Kidney epithelial cell (primary cell): ENCODE measurements at regions not wholly inside any gene's neighbourhood (a gene's known extent, or its start where the extent isn't known, plus 50 kb on each side); places are given as distances from the start of the nearest gene placed in this dataset.

Experiments used
- DNase-seq: peaks from one replicate; pipeline ENCODE4 v3.0.0-alpha.2; 2010; ENCODE audit warnings: low read depth
- H3K27me3 ChIP-seq: 2 replicates; pipeline ENCODE4 v1.6.0; 2011; ENCODE audit warnings: low read length; ENCODE audit not compliant: control insufficient read depth, insufficient read depth
- H3K36me3 ChIP-seq: 2 replicates; pipeline ENCODE4 v1.5.1; 2011; ENCODE audit warnings: low read length; ENCODE audit not compliant: control insufficient read depth, insufficient read depth
- H3K4me3 ChIP-seq: 2 replicates; pipeline ENCODE4 v1.5.1; 2011; ENCODE audit warnings: low read depth, mild to moderate bottlenecking, control low read depth, low read length
- TF ChIP-seq, protein P1 (sequence below): IDR thresholded peaks from 2 replicates; pipeline ENCODE4 v1.5.1; 2011; ENCODE audit warnings: mild to moderate bottlenecking, moderate library complexity, low read length, control low read depth, inconsistent platforms; ENCODE audit not compliant: insufficient read depth, poor library complexity, severe bottlenecking

DNA sequence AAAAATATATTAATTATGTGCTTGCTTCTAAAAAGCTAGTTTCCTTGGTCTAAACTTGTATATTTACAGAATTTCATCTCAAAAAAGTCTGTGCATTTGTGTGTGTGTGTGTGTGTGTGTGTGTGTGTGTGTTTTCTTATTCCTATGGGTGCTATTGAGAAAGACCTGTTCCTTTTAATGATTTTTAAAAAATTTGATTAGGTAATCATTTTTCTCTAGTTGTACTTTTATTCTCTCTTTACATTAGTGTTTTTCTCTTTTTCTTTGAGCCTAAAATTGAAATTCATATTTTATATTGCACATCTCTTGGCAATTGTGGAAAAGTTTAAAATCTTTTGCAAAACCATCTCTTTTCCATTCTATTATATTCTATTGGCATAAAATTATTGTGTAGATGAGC is 690.4 kb upstream of the NDST4 start:
- H3K27me3 ChIP-seq = no peaks in the 10 kb centered on the region
- H3K4me3 ChIP-seq = no peak overlapping the region
- no peaks in the 10 kb centered on the region for H3K36me3 ChIP-seq
- DNase-seq = no peak
- TF ChIP-seq, protein P1, sequence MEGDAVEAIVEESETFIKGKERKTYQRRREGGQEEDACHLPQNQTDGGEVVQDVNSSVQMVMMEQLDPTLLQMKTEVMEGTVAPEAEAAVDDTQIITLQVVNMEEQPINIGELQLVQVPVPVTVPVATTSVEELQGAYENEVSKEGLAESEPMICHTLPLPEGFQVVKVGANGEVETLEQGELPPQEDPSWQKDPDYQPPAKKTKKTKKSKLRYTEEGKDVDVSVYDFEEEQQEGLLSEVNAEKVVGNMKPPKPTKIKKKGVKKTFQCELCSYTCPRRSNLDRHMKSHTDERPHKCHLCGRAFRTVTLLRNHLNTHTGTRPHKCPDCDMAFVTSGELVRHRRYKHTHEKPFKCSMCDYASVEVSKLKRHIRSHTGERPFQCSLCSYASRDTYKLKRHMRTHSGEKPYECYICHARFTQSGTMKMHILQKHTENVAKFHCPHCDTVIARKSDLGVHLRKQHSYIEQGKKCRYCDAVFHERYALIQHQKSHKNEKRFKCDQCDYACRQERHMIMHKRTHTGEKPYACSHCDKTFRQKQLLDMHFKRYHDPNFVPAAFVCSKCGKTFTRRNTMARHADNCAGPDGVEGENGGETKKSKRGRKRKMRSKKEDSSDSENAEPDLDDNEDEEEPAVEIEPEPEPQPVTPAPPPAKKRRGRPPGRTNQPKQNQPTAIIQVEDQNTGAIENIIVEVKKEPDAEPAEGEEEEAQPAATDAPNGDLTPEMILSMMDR = no peak

DNA sequence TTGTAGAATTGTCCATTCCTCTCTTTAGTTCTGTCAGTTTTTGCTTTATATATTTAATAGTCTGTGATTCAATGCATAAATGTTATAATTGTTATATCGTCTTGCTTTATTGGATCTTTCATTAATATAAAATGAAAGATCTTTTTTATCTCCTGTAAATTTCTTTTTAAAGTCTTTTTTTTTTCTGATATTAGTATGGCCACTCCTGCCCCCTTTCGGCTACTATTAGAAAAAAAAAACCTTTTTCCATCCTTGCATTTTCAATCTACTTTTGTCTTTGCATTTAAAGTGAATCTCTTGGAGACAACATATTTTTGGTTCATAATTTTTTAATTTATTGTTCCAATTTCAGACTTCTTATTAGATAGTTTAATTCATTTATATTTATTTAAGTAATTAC is 677.4 kb upstream of the NDST4 start:
- DNase-seq = no peak
- TF ChIP-seq, protein P1 = no peak
- Histone ChIP-seq H3K27me3 (no peaks in the 10 kb centered on the region), H3K36me3 (no peaks in the 10 kb centered on the region), H3K4me3 (no peak overlapping the region)

DNA sequence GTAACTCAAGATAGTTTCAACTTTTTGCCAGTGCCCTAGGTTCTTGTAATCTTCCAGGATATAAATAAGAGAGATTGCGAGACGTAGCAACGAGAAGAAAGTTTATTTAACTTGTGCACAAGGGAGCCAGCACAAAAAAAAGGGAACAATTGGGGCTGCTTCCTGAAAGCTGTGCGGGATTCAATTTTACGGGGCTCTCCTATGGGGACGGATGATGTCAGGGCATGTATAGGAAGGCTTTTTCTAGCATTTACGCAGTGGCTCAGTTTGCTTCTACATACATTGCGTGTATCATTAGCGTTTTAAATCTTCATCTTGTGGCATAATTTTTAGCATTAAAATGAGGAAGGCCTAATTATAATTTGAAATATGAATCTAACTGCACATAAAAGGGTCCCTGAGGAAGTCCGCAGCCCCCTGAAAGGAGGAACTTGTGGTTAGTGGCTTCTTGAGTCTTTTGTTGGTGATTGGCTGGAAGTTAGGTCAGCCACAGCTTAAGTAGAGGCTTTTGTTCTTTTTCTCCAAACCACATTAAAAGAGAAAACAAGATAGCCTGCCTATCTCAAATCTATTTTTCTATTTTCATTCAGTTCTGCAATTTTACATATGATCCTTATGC is 668.2 kb upstream of the NDST4 start:
- Histone ChIP-seq H3K36me3 (no peaks in the 10 kb centered on the region), H3K27me3 (no peaks in the 10 kb centered on the region), H3K4me3 (no peak overlapping the region)
- no peak for DNase-seq
- TF ChIP-seq, protein P1 = no peak

DNA sequence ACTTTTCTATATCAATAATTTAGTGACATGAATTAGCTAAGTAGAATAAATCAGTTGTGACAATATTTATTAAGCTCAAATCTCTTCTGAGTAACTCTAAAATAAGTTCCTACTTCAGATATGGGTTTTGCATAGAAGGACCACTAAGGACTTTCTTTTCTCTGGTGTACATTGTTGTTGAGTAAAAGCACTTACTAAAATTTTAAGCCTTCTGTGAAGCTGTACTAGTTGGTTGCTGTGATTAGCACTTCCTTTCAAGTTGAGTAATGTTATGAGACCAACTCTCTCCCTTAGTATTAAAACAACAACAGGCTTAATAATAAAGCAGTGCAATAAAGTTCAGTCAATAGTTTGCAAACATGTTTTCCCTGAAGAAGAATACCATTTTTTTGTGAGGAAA is 667.4 kb upstream of the NDST4 start:
- Histone ChIP-seq H3K4me3 (no peak overlapping the region), H3K27me3 (no peaks in the 10 kb centered on the region), H3K36me3 (no peaks in the 10 kb centered on the region)
- TF ChIP-seq, protein P1 = no peak
- DNase-seq = no peak

DNA sequence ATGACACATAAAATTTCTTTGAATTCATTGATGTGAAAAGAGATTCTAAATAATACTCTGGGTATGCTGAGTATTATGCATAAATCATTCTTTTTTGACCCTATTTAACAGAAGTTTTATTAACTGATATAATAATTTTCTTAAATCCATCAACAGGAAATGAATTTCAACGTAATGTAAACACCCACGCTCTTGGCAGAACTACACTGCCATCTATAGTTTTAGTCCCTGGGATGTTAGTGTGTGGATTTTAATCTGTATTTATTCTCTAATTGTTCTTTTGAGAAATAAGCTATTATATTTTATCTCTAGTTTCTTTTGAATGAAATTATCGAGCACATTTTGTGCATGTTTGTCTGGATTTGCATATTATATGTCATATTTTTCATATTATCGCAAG is 666.8 kb upstream of the NDST4 start:
- H3K4me3 ChIP-seq = no peak overlapping the region
- TF ChIP-seq, protein P1 = no peak
- DNase-seq = no peak
- no peaks in the 10 kb centered on the region for H3K36me3 ChIP-seq
- H3K27me3 ChIP-seq = no peaks in the 10 kb centered on the region

DNA sequence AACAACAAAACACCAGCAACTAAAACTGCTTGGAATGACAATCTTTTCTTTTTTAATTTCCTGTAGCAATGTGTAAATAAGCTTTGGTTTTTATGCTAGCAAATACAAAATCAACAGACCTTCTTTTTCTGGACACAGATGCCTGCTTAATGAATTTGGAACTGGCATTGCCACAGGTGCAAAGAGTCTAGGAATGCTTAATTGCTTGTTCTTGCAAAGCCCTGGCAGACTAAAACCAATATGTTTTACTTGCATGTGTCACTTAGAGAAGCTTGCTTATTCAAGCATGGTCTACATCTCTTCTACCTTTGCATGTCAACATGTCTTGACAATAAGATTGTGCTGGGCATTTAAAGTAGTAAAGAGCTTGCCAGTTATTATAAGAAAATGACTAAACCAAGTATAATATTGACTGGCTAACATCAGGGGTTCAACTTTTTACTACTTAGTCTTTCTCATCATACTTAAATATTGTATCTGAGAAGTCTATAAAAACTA is 656.7 kb upstream of the NDST4 start:
- no peak for DNase-seq
- Histone ChIP-seq H3K27me3 (no peaks in the 10 kb centered on the region), H3K4me3 (no peak overlapping the region), H3K36me3 (no peaks in the 10 kb centered on the region)
- TF ChIP-seq, protein P1 = no peak
